B cell (primary cell): ENCODE measurements at regions not wholly inside any gene's neighbourhood (a gene's known extent, or its start where the extent isn't known, plus 50 kb on each side); places are given as distances from the start of the nearest gene placed in this dataset.

Source experiments
- ATAC-seq: fragments of 200-7000 bp; cut with Tn5 transposase; one replicate; pipeline ENCODE4 v1.10.0; 2021; ENCODE audit warnings: low read depth, mild to moderate bottlenecking, moderate number of reproducible peaks, moderate library complexity
- CTCF ChIA-PET: fragments of 350-600 bp; sonication (Branson Sonifier 250); formaldehyde crosslinking; loops from one replicate; lab custom pipeline; 2021; ENCODE audit warnings: antibody characterized with exemption, inconsistent platforms; lab: Charles Lee
- POLR2A ChIA-PET: fragments of 350-600 bp; sonication (Branson Sonifier 250); formaldehyde crosslinking; loops from one replicate; lab custom pipeline; 2021; ENCODE audit warnings: antibody characterized with exemption; lab: Charles Lee
- DNase-seq: peaks from one replicate; pipeline ENCODE4 v3.0.0; 2013
- H2AFZ ChIP-seq: 2 replicates; pipeline ENCODE4 v1.6.1; 2012; ENCODE audit warnings: mild to moderate bottlenecking, low read depth, low read length; ENCODE audit not compliant: insufficient read depth, poor library complexity, severe bottlenecking
- H3K27ac ChIP-seq, 2 donors: 1 replicate in 1 of 2; 2 replicates in 1 of 2; pipeline ENCODE4 v1.5.1; 2012 to 2013; ENCODE audit warnings: low read length in 2 of 2, mild to moderate bottlenecking in 2 of 2, moderate library complexity in 1 of 2
- H3K27me3 ChIP-seq, 4 experiments: fragments of 200-600 bp in 1 of 4; sonication (generic) in 1 of 4; replicated peaks in 1 of 4; 1 replicate in 2 of 4; 2 replicates in 2 of 4; pipeline versions ENCODE4 v1.6.1 to v1.7.0; 2013 to 2016; ENCODE audit warnings: low read length in 3 of 4, mild to moderate bottlenecking in 2 of 4, mixed read lengths in 1 of 4, moderate library complexity in 1 of 4; ENCODE audit not compliant: insufficient read depth in 4 of 4, control insufficient read depth in 3 of 4; ENCODE audit errors: control extremely low read depth in 1 of 4
- H3K36me3 ChIP-seq, 2 experiments: replicated peaks in 1 of 2; 1 replicate in 1 of 2; 2 replicates in 1 of 2; pipeline versions ENCODE4 v1.6.1 to v1.7.1; 2013; ENCODE audit warnings: low read length in 1 of 2; ENCODE audit not compliant: insufficient read depth in 2 of 2, control insufficient read depth in 1 of 2; ENCODE audit errors: control extremely low read depth in 1 of 2, extremely low read depth in 1 of 2
- H3K4me1 ChIP-seq, 2 donors: fragments of 200-600 bp in 1 of 2; sonication (generic) in 1 of 2; 1 replicate in 1 of 2; 2 replicates in 1 of 2; pipeline versions ENCODE4 v1.5.1 to v1.6.1; 2013 to 2017; ENCODE audit warnings: low read length in 2 of 2; ENCODE audit not compliant: control insufficient read depth in 2 of 2, insufficient read depth in 2 of 2
- H3K4me2 ChIP-seq: replicated peaks from 2 replicates; pipeline ENCODE3; 2012; ENCODE audit warnings: mild to moderate bottlenecking, low read depth, low read length; ENCODE audit not compliant: poor library complexity, severe bottlenecking
- H3K4me3 ChIP-seq, 5 experiments: fragments of 200-600 bp in 1 of 5; sonication (generic) in 1 of 5; 1 replicate in 3 of 5; 2 replicates in 2 of 5; pipeline versions ENCODE4 v1.5.1 to v1.7.0; 2011 to 2016; ENCODE audit warnings: low read length in 4 of 5, mild to moderate bottlenecking in 4 of 5, low read depth in 2 of 5, control low read depth in 1 of 5, moderate library complexity in 1 of 5; ENCODE audit not compliant: insufficient read depth in 1 of 5; ENCODE audit errors: control extremely low read depth in 1 of 5, extremely low read depth in 1 of 5
- H3K79me2 ChIP-seq: fragments of 200-600 bp; sonication (generic); one replicate; pipeline ENCODE4 v1.6.0; 2016; ENCODE audit warnings: low read length; ENCODE audit not compliant: control insufficient read depth, insufficient read depth
- H3K9ac ChIP-seq: fragments of 200-600 bp; sonication (generic); 2 replicates; pipeline ENCODE4 v1.6.1; 2017; ENCODE audit warnings: mild to moderate bottlenecking, low read length, moderate library complexity
- H3K9me3 ChIP-seq, 3 donors: one replicate each; pipeline versions ENCODE4 v1.6.1 to v1.7.1; 2013; ENCODE audit warnings: low read length in 2 of 3; ENCODE audit not compliant: control insufficient read depth in 2 of 3, insufficient read depth in 1 of 3; ENCODE audit errors: control extremely low read depth in 1 of 3
- H4K20me1 ChIP-seq: 2 replicates; pipeline ENCODE4 v1.6.0; 2012; ENCODE audit warnings: mild to moderate bottlenecking, low read length; ENCODE audit not compliant: insufficient read depth, control insufficient read depth, poor library complexity, severe bottlenecking
- H3K27ac Mint-ChIP-seq: one replicate; pipeline ENCODE4 v1.8.0; 2021; ENCODE audit warnings: mixed read lengths
- H3K27me3 Mint-ChIP-seq: one replicate; pipeline ENCODE4 v1.8.0; 2021; ENCODE audit warnings: mixed read lengths
- H3K4me1 Mint-ChIP-seq: one replicate; pipeline ENCODE4 v1.8.0; 2021; ENCODE audit warnings: mixed read lengths
- H3K4me3 Mint-ChIP-seq: one replicate; pipeline ENCODE4 v1.8.0; 2021; ENCODE audit warnings: mixed read lengths
- H3K9me3 Mint-ChIP-seq: one replicate; pipeline ENCODE4 v1.8.0; 2022; ENCODE audit warnings: mixed read lengths; ENCODE audit not compliant: insufficient read depth
- EZH2 ChIP-seq: IDR thresholded peaks from 2 replicates; pipeline ENCODE4 v1.6.1; 2012; ENCODE audit warnings: borderline replicate concordance, low read depth, mild to moderate bottlenecking, moderate library complexity, low read length; ENCODE audit not compliant: insufficient read depth, poor library complexity, severe bottlenecking
- WGBS: methylation state at CpG from one replicate; pipeline ENCODE4 v1.1.5; 2013; ENCODE audit warnings: missing lambda C conversion rate; ENCODE audit not compliant: insufficient coverage; 5-methylcytosine and 5-hydroxymethylcytosine counted together
- intact Hi-C: fragments of 100-400 bp; cut with micrococcal nuclease; formaldehyde crosslinking; loops from one replicate; pipeline ENCODE4 v1.10.0; 2022
- TF ChIP-seq, protein P1 (sequence below): fragments of 200-600 bp; IDR thresholded peaks from one replicate; pipeline ENCODE4 v1.8.0; 2022; ENCODE audit warnings: antibody characterized with exemption, mild to moderate bottlenecking

DNA sequence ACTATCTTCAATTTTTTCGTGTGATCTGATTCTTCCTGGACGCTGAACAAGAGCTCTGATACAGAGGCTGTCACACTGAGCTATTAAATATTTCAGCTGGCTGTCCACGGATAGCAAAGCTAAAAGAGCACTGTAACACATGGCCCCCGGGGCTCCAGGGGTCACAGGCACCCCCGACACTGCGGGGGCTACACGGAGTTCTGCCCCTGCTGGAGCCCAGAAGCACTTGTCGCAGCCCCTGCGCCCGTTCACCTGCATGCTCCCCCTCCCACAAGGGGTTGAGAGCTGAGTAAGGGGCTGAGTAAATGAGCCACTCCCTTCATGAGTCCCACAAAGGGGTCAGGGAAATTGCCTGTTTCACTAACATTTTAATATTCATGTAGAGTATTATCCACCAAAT is 316.3 kb downstream of the TMEM167A start:
- ATAC-seq (no peak), DNase-seq (no peak)
- no peak overlapping the region for H3K9ac ChIP-seq
- TF ChIP-seq, protein P1, sequence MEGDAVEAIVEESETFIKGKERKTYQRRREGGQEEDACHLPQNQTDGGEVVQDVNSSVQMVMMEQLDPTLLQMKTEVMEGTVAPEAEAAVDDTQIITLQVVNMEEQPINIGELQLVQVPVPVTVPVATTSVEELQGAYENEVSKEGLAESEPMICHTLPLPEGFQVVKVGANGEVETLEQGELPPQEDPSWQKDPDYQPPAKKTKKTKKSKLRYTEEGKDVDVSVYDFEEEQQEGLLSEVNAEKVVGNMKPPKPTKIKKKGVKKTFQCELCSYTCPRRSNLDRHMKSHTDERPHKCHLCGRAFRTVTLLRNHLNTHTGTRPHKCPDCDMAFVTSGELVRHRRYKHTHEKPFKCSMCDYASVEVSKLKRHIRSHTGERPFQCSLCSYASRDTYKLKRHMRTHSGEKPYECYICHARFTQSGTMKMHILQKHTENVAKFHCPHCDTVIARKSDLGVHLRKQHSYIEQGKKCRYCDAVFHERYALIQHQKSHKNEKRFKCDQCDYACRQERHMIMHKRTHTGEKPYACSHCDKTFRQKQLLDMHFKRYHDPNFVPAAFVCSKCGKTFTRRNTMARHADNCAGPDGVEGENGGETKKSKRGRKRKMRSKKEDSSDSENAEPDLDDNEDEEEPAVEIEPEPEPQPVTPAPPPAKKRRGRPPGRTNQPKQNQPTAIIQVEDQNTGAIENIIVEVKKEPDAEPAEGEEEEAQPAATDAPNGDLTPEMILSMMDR, result no peak
- no peak for TF ChIP-seq EZH2
- WGBS, result 100% methylated on average over 3 of the region's 10 CpGs
- H3K9me3 Mint-ChIP-seq, result no peaks in the 10 kb centered on the region
- H3K4me2 ChIP-seq, result no peak overlapping the region
- intact Hi-C loops, result no loop called here
- CTCF ChIA-PET, result no interaction called here
- H3K27ac Mint-ChIP-seq, result no peak overlapping the region
- H3K4me3 Mint-ChIP-seq, result no peak overlapping the region
- H4K20me1 ChIP-seq, result no peaks in the 10 kb centered on the region
- no peak overlapping the region for H2AFZ ChIP-seq
- no peak overlapping the region for H3K4me3 ChIP-seq
- H3K4me1 Mint-ChIP-seq, result no peaks in the 10 kb centered on the region
- no peaks in the 10 kb centered on the region for H3K27me3 Mint-ChIP-seq
- no peaks in the 10 kb centered on the region for H3K36me3 ChIP-seq
- H3K27ac ChIP-seq, result no peak overlapping the region
- no peaks in the 10 kb centered on the region for H3K27me3 ChIP-seq
- H3K9me3 ChIP-seq, result peaks cover 0 to 7% (median 0%) of the 10 kb centered on the region in 3 donors
- H3K4me1 ChIP-seq, result no peaks in the 10 kb centered on the region
- H3K79me2 ChIP-seq, result no peaks in the 10 kb centered on the region
- POLR2A ChIA-PET, result no interaction called here

GRCh38 chr5:82758881-82759280 is 318.3 kb downstream of the TMEM167A start:
- no peak for ATAC-seq
- Histone ChIP-seq H3K36me3 (no peaks in the 10 kb centered on the region), H3K4me1 (no peaks in the 10 kb centered on the region), H3K27me3 (no peaks in the 10 kb centered on the region), H3K79me2 (no peaks in the 10 kb centered on the region), H4K20me1 (no peaks in the 10 kb centered on the region), H3K4me3 (no peak overlapping the region), H2AFZ (no peak overlapping the region), H3K27ac (no peak overlapping the region), H3K4me2 (no peak overlapping the region), H3K9me3 (peaks cover 0 to 7% (median 0%) of the 10 kb centered on the region in 3 donors), H3K9ac (no peak overlapping the region)
- Mint-ChIP-seq H3K27ac (no peak overlapping the region), H3K27me3 (no peaks in the 10 kb centered on the region), H3K9me3 (no peaks in the 10 kb centered on the region), H3K4me3 (no peak overlapping the region), H3K4me1 (no peaks in the 10 kb centered on the region)
- 80% methylated on average over 1 of the region's 3 CpGs for WGBS
- CTCF ChIA-PET, result no interaction called here
- POLR2A ChIA-PET, result no interaction called here
- DNase-seq, result no peak
- intact Hi-C loops, result no loop called here
- TF ChIP-seq, protein P1, result no peak
- no peak for TF ChIP-seq EZH2
